Astrocyte (in vitro differentiated cells and primary cell): ENCODE measurements at regions not wholly inside any gene's neighbourhood (a gene's known extent, or its start where the extent isn't known, plus 50 kb on each side); places are given as distances from the start of the nearest gene placed in this dataset.

ENCODE experiments used
- DNase-seq: peaks from one replicate; pipeline ENCODE4 v3.0.0-alpha.2; 2010; ENCODE audit warnings: low read depth
- FAIRE-seq: peaks from 2 replicates; lab custom pipeline; 2011; peaks lifted over from hg19 to GRCh38; lab: Jason Lieb, UNC
- H2AFZ ChIP-seq: 2 replicates; pipeline ENCODE4 v1.6.0; 2012; ENCODE audit warnings: low read depth, low read length, inconsistent platforms
- H3K27ac ChIP-seq: 2 replicates; pipeline ENCODE4 v1.5.1; 2011; ENCODE audit warnings: low read depth, low read length, inconsistent platforms
- H3K27me3 ChIP-seq: 2 replicates; pipeline ENCODE4 v1.6.0; 2011; ENCODE audit warnings: low read length, inconsistent platforms; ENCODE audit not compliant: insufficient read depth
- H3K36me3 ChIP-seq: 2 replicates; pipeline ENCODE4 v1.5.1; 2011; ENCODE audit warnings: low read length, inconsistent platforms; ENCODE audit not compliant: insufficient read depth
- H3K4me1 ChIP-seq: 2 replicates; pipeline ENCODE4 v1.5.1; 2011; ENCODE audit warnings: low read length, inconsistent platforms; ENCODE audit not compliant: insufficient read depth
- H3K4me2 ChIP-seq: 2 replicates; pipeline ENCODE4 v1.6.0; 2012; ENCODE audit warnings: low read length, inconsistent platforms
- H3K4me3 ChIP-seq: 2 replicates; pipeline ENCODE4 v1.5.1; 2011; ENCODE audit warnings: low read depth, mild to moderate bottlenecking, low read length, inconsistent platforms; ENCODE audit not compliant: insufficient read depth
- H3K79me2 ChIP-seq: 2 replicates; pipeline ENCODE4 v1.6.0; 2012; ENCODE audit warnings: mild to moderate bottlenecking, low read length, inconsistent platforms; ENCODE audit not compliant: insufficient read depth
- H3K9ac ChIP-seq: 2 replicates; pipeline ENCODE4 v1.6.0; 2012; ENCODE audit warnings: mild to moderate bottlenecking, low read length, inconsistent platforms
- H3K9me3 ChIP-seq: 2 replicates; pipeline ENCODE4 v1.5.1; 2012; ENCODE audit warnings: low read depth, mild to moderate bottlenecking, low read length, inconsistent platforms; ENCODE audit not compliant: insufficient read depth
- H4K20me1 ChIP-seq: 2 replicates; pipeline ENCODE4 v1.6.0; 2012; ENCODE audit warnings: low read length, inconsistent platforms; ENCODE audit not compliant: insufficient read depth
- H3K27ac Mint-ChIP-seq: one replicate; pipeline ENCODE4 v1.8.0; 2021; ENCODE audit warnings: mild to moderate bottlenecking, mixed read lengths; ENCODE audit not compliant: unreplicated experiment
- H3K27me3 Mint-ChIP-seq: one replicate; pipeline ENCODE4 v1.8.0; 2021; ENCODE audit warnings: low read depth, mixed read lengths; ENCODE audit not compliant: unreplicated experiment
- H3K36me3 Mint-ChIP-seq: one replicate; pipeline ENCODE4 v1.8.0; 2021; ENCODE audit warnings: low read depth, mixed read lengths; ENCODE audit not compliant: unreplicated experiment
- H3K4me1 Mint-ChIP-seq: one replicate; pipeline ENCODE4 v1.8.0; 2021; ENCODE audit warnings: low read depth, mixed read lengths; ENCODE audit not compliant: unreplicated experiment
- H3K4me3 Mint-ChIP-seq: one replicate; pipeline ENCODE4 v1.8.0; 2021; ENCODE audit warnings: mild to moderate bottlenecking, moderate library complexity, mixed read lengths; ENCODE audit not compliant: unreplicated experiment
- H3K9me3 Mint-ChIP-seq: one replicate; pipeline ENCODE4 v1.8.0; 2021; ENCODE audit warnings: mild to moderate bottlenecking, mixed read lengths; ENCODE audit not compliant: unreplicated experiment
- CTCF ChIP-seq: IDR thresholded peaks from 2 replicates; pipeline ENCODE4 v1.5.1; 2011; ENCODE audit warnings: low read depth, mild to moderate bottlenecking, inconsistent platforms, low read length, moderate library complexity; ENCODE audit not compliant: insufficient read depth
- EZH2 ChIP-seq: IDR thresholded peaks from 2 replicates; pipeline ENCODE4 v1.6.1; 2012; ENCODE audit warnings: mild to moderate bottlenecking, low read length, inconsistent platforms; ENCODE audit not compliant: insufficient read depth

- no peaks in the 10 kb centered on the region for H3K9me3 ChIP-seq
- no peaks in the 10 kb centered on the region for H3K36me3 Mint-ChIP-seq
- H3K9me3 Mint-ChIP-seq: no peaks in the 10 kb centered on the region
- no peaks in the 10 kb centered on the region for H3K4me1 ChIP-seq
- no peaks in the 10 kb centered on the region for H3K27me3 ChIP-seq
- no peak overlapping the region for H3K27ac Mint-ChIP-seq
- H3K9ac ChIP-seq: no peak overlapping the region
- H3K4me3 ChIP-seq: no peak overlapping the region
- no peak overlapping the region for H3K27ac ChIP-seq
- TF ChIP-seq CTCF: no peak
- TF ChIP-seq EZH2: no peak
- no peak overlapping the region for H3K4me2 ChIP-seq
- H3K4me1 Mint-ChIP-seq: no peaks in the 10 kb centered on the region
- H2AFZ ChIP-seq: no peak overlapping the region
- H3K4me3 Mint-ChIP-seq: no peak overlapping the region
- DNase-seq (no peak), FAIRE-seq (no peak)
- no peaks in the 10 kb centered on the region for H3K36me3 ChIP-seq
- H3K27me3 Mint-ChIP-seq: peaks cover 2% of the 10 kb centered on the region
- H4K20me1 ChIP-seq: no peaks in the 10 kb centered on the region
- H3K79me2 ChIP-seq: no peaks in the 10 kb centered on the region
Measured at GRCh38 chr16:51313198-51313597, 162.1 kb upstream of the SALL1 start.

- Histone ChIP-seq H3K79me2 (no peaks in the 10 kb centered on the region), H3K27me3 (no peaks in the 10 kb centered on the region), H3K4me2 (no peak overlapping the region), H2AFZ (no peak overlapping the region), H4K20me1 (no peaks in the 10 kb centered on the region), H3K36me3 (no peaks in the 10 kb centered on the region), H3K4me3 (no peak overlapping the region), H3K27ac (no peak overlapping the region), H3K9me3 (no peaks in the 10 kb centered on the region), H3K4me1 (no peaks in the 10 kb centered on the region), H3K9ac (no peak overlapping the region)
- Mint-ChIP-seq H3K9me3 (no peaks in the 10 kb centered on the region), H3K36me3 (no peaks in the 10 kb centered on the region), H3K27me3 (peaks cover 2% of the 10 kb centered on the region), H3K4me1 (no peaks in the 10 kb centered on the region), H3K4me3 (no peak overlapping the region), H3K27ac (no peak overlapping the region)
- DNase-seq: no peak
- no peak for FAIRE-seq
- no peak for TF ChIP-seq EZH2
- TF ChIP-seq CTCF: no peak
Measured at GRCh38 chr16:51312363-51313150, 161.5 kb upstream of the SALL1 start.

GRCh38 chr16:51310159-51310558 is 159.1 kb upstream of the SALL1 start:
- Histone ChIP-seq H3K79me2 (no peaks in the 10 kb centered on the region), H2AFZ (no peak overlapping the region), H3K36me3 (no peaks in the 10 kb centered on the region), H3K4me3 (no peak overlapping the region), H3K27me3 (no peaks in the 10 kb centered on the region), H3K27ac (no peak overlapping the region), H3K9ac (no peak overlapping the region), H3K9me3 (no peaks in the 10 kb centered on the region), H3K4me1 (no peaks in the 10 kb centered on the region), H4K20me1 (no peaks in the 10 kb centered on the region), H3K4me2 (no peak overlapping the region)
- Mint-ChIP-seq H3K27me3 (no peaks in the 10 kb centered on the region), H3K4me1 (no peaks in the 10 kb centered on the region), H3K27ac (no peak overlapping the region), H3K9me3 (no peaks in the 10 kb centered on the region), H3K36me3 (no peaks in the 10 kb centered on the region), H3K4me3 (no peak overlapping the region)
- DNase-seq: no peak
- TF ChIP-seq CTCF (no peak), EZH2 (no peak)
- no peak for FAIRE-seq
